Endothelial cell of umbilical vein (primary cell): ENCODE measurements at regions not wholly inside any gene's neighbourhood (a gene's known extent, or its start where the extent isn't known, plus 50 kb on each side); places are given as distances from the start of the nearest gene placed in this dataset.

Source experiments
- BruUV-seq: library from RNA; stranded (reverse); fragments of 400-500 nt; replicated peaks from 2 replicates; lab custom pipeline; 2021; lab: Mats Ljungman, UMichigan
- CTCF ChIA-PET: fragments of 300-600, 350-600 bp; sonication (Branson Sonifier 250); formaldehyde crosslinking; loops from one replicate; lab custom pipeline; 2021; ENCODE audit warnings: antibody characterized with exemption, inconsistent platforms; lab: Charles Lee
- POLR2A ChIA-PET: fragments of 300-600, 350-600 bp; sonication (Branson Sonifier 250); formaldehyde crosslinking; loops from one replicate; lab custom pipeline; 2021; ENCODE audit warnings: antibody characterized with exemption, inconsistent platforms; lab: Charles Lee
- DNase-seq: peaks from one replicate; pipeline ENCODE4 v3.0.0-alpha.2; 2011; ENCODE audit warnings: low read depth, low spot score
- FAIRE-seq: peaks from 2 replicates; lab custom pipeline; 2011; peaks lifted over from hg19 to GRCh38; lab: Jason Lieb, UNC
- H2AFZ ChIP-seq: 2 replicates; pipeline ENCODE4 v1.6.0; 2012; ENCODE audit warnings: low read depth, low read length, control low read depth, inconsistent platforms
- H3K27ac ChIP-seq: 2 replicates; pipeline ENCODE4 v1.5.1; 2011; ENCODE audit warnings: low read depth, mild to moderate bottlenecking, control low read depth, low read length, moderate library complexity; ENCODE audit not compliant: insufficient read depth
- H3K27me3 ChIP-seq, 2 experiments: 2 replicates each; pipeline versions ENCODE4 v1.6.0 to v1.6.1; 2011; ENCODE audit warnings: low read length in 2 of 2, mixed read lengths in 1 of 2; ENCODE audit not compliant: control insufficient read depth in 2 of 2, insufficient read depth in 2 of 2
- H3K36me3 ChIP-seq, 2 experiments: 2 replicates in 1 of 2; 3 replicates in 1 of 2; pipeline ENCODE4 v1.5.1; 2011; ENCODE audit warnings: low read length in 2 of 2, mild to moderate bottlenecking in 1 of 2, moderate library complexity in 1 of 2; ENCODE audit not compliant: control insufficient read depth in 2 of 2, insufficient read depth in 2 of 2; ENCODE audit errors: extremely low read depth in 1 of 2
- H3K4me1 ChIP-seq: 3 replicates; pipeline ENCODE4 v1.5.1; 2011; ENCODE audit warnings: mild to moderate bottlenecking, low read length; ENCODE audit not compliant: control insufficient read depth, insufficient read depth; ENCODE audit errors: extremely low read depth
- H3K4me2 ChIP-seq: 2 replicates; pipeline ENCODE4 v1.6.1; 2011; ENCODE audit warnings: low read length, control low read depth, mixed read lengths; ENCODE audit not compliant: insufficient read depth
- H3K4me3 ChIP-seq, 3 experiments: fragments of 200-600 bp in 1 of 3; sonication (generic), shearing (Covaris generic) in 1 of 3; replicated peaks in 1 of 3; 2 replicates each; pipeline ENCODE4 v1.5.1; 2011 to 2016; ENCODE audit warnings: control low read depth in 3 of 3, low read length in 3 of 3, mild to moderate bottlenecking in 2 of 3, inconsistent platforms in 1 of 3, low read depth in 1 of 3, moderate library complexity in 1 of 3; ENCODE audit not compliant: insufficient read depth in 1 of 3
- H3K79me2 ChIP-seq: 2 replicates; pipeline ENCODE4 v1.6.0; 2012; ENCODE audit warnings: low read length, inconsistent platforms; ENCODE audit not compliant: control insufficient read depth, insufficient read depth
- H3K9ac ChIP-seq: replicated peaks from 2 replicates; pipeline ENCODE3; 2011; ENCODE audit warnings: low read length, control low read depth; ENCODE audit not compliant: insufficient read depth; ENCODE audit errors: extremely low read depth
- H3K9me1 ChIP-seq: replicated peaks from 3 replicates; pipeline ENCODE4 v1.6.0; 2011; ENCODE audit warnings: mild to moderate bottlenecking, low read length; ENCODE audit not compliant: control insufficient read depth, insufficient read depth; ENCODE audit errors: extremely low read depth
- H3K9me3 ChIP-seq: replicated peaks from 2 replicates; pipeline ENCODE4 v1.5.1; 2012; ENCODE audit warnings: low read length, inconsistent platforms; ENCODE audit not compliant: control insufficient read depth, insufficient read depth
- H4K20me1 ChIP-seq: replicated peaks from 2 replicates; pipeline ENCODE3; 2011; ENCODE audit warnings: mild to moderate bottlenecking, low read length; ENCODE audit not compliant: control insufficient read depth, insufficient read depth; ENCODE audit errors: extremely low read depth
- EZH2 ChIP-seq: IDR thresholded peaks from 2 replicates; pipeline ENCODE4 v1.6.1; 2012; ENCODE audit warnings: borderline replicate concordance, low read depth, mild to moderate bottlenecking, moderate library complexity, low read length, inconsistent platforms; ENCODE audit not compliant: severe bottlenecking
- FOS ChIP-seq: IDR thresholded peaks from 2 replicates; pipeline ENCODE4 v1.6.1; 2011; ENCODE audit warnings: mild to moderate bottlenecking, low read length, moderate library complexity, borderline replicate concordance; ENCODE audit not compliant: insufficient read depth
- GATA2 ChIP-seq: IDR thresholded peaks from 2 replicates; pipeline ENCODE4 v1.7.0; 2011; ENCODE audit warnings: low read depth, mild to moderate bottlenecking, moderate library complexity, mixed read lengths, low read length; ENCODE audit not compliant: insufficient read length, insufficient read depth
- JUN ChIP-seq: IDR thresholded peaks from 2 replicates; pipeline ENCODE4 v1.6.1; 2011; ENCODE audit warnings: borderline replicate concordance, low read depth; ENCODE audit not compliant: insufficient read length, insufficient read depth
- MYC ChIP-seq: IDR thresholded peaks from one replicate; pipeline ENCODE4 v1.6.1; 2011; ENCODE audit warnings: mild to moderate bottlenecking, low read depth, low read length
- POLR2A ChIP-seq: IDR thresholded peaks from 2 replicates; pipeline ENCODE4 v1.6.1; 2012; ENCODE audit warnings: low read depth, mild to moderate bottlenecking, control low read depth, low read length
- POLR2AphosphoS5 ChIP-seq: IDR thresholded peaks from 2 replicates; pipeline ENCODE4 v1.6.1; 2012; ENCODE audit warnings: low read depth, mild to moderate bottlenecking, control low read depth, low read length, moderate library complexity; ENCODE audit not compliant: insufficient read depth
- dilution Hi-C: fragments of 300-500 bp; cut with MboI; formaldehyde crosslinking; loops from one replicate; pipeline ENCODE4 v1.15.0; 2019; ENCODE audit warnings: low sequenced_read_pairs; ENCODE audit not compliant: extremely low pct_ligation_motif_present
- intact Hi-C: fragments of 100-400 bp; cut with micrococcal nuclease; formaldehyde crosslinking; loops from one replicate; pipeline ENCODE4 v1.10.0; 2022
- TF ChIP-seq, protein P1 (sequence below), 2 donors: IDR thresholded peaks; 1 replicate in 1 of 2; 2 replicates in 1 of 2; pipeline ENCODE4 v1.5.1; 2011; ENCODE audit warnings: low read length in 2 of 2, mild to moderate bottlenecking in 2 of 2, moderate library complexity in 2 of 2, control low read depth in 1 of 2, inconsistent platforms in 1 of 2, low read depth in 1 of 2; ENCODE audit not compliant: insufficient read depth in 1 of 2; ENCODE audit errors: extremely low read depth in 1 of 2
- TF ChIP-seq, protein P2 (sequence below): IDR thresholded peaks from 2 replicates; pipeline ENCODE4 v1.6.1; 2011; ENCODE audit not compliant: insufficient read depth, insufficient read length

DNA sequence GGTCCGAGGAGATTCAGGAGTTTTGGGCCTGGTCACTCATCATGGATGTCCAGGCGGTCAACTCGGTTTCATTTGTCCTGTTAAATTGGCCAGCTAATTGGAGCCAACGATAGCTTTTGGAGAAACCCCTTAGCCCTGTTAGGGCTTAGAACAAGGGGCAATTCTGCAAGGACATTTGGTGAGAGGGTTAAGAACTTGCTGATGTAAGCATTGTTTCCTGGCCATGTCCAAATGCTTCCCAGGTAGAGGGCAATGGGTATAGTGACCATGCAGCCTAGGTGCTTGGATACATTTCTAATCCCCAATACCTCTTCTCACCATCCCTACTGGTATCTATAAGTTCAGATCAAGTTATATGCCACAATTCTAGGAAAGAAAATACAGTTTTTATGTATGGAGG, 131.5 kb downstream of the RPS24 start:
- Histone ChIP-seq H3K27ac (no peak overlapping the region), H3K4me3 (no peak overlapping the region), H3K27me3 (no peaks in the 10 kb centered on the region), H3K9ac (no peak overlapping the region), H3K36me3 (no peaks in the 10 kb centered on the region), H3K4me1 (no peaks in the 10 kb centered on the region), H3K4me2 (no peak overlapping the region), H3K9me1 (no peaks in the 10 kb centered on the region), H3K9me3 (no peaks in the 10 kb centered on the region), H2AFZ (no peak overlapping the region), H4K20me1 (no peaks in the 10 kb centered on the region), H3K79me2 (no peaks in the 10 kb centered on the region)
- ChIA-PET CTCF (no interaction called here), POLR2A (no interaction called here)
- TF ChIP-seq POLR2A (no peak), EZH2 (no peak), JUN (no peak), FOS (no peak), GATA2 (no peak), MYC (no peak), POLR2AphosphoS5 (no peak)
- TF ChIP-seq, protein P1, sequence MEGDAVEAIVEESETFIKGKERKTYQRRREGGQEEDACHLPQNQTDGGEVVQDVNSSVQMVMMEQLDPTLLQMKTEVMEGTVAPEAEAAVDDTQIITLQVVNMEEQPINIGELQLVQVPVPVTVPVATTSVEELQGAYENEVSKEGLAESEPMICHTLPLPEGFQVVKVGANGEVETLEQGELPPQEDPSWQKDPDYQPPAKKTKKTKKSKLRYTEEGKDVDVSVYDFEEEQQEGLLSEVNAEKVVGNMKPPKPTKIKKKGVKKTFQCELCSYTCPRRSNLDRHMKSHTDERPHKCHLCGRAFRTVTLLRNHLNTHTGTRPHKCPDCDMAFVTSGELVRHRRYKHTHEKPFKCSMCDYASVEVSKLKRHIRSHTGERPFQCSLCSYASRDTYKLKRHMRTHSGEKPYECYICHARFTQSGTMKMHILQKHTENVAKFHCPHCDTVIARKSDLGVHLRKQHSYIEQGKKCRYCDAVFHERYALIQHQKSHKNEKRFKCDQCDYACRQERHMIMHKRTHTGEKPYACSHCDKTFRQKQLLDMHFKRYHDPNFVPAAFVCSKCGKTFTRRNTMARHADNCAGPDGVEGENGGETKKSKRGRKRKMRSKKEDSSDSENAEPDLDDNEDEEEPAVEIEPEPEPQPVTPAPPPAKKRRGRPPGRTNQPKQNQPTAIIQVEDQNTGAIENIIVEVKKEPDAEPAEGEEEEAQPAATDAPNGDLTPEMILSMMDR (IDR thresholded peaks at IDR 0.05; ENCODE audit: extremely low read depth in 1 of 2, insufficient read depth in 1 of 2, low read depth in 1 of 2, low read length in 2 of 2): no peak
- TF ChIP-seq, protein P2, sequence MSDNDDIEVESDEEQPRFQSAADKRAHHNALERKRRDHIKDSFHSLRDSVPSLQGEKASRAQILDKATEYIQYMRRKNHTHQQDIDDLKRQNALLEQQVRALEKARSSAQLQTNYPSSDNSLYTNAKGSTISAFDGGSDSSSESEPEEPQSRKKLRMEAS: no peak
- no TSS peak for BruUV-seq
- DNase-seq (no peak), FAIRE-seq (no peak)
- intact Hi-C loops (loop anchor here (5.0 kb wide), 1 partner anchor 118 kb away; no protein-coding TSS in a partner anchor), dilution Hi-C loops (no loop called here)
